Motor neuron (in vitro differentiated cells): ENCODE measurements at regions not wholly inside any gene's neighbourhood (a gene's known extent, or its start where the extent isn't known, plus 50 kb on each side); places are given as distances from the start of the nearest gene placed in this dataset.

Experiments
- ATAC-seq, 8 experiments: fragments of 200-7000 bp; cut with Tn5 transposase; replicated peaks in 6 of 8; 2 replicates each; pipeline ENCODE4 v1.8.0; 2021; ENCODE audit warnings: mild to moderate bottlenecking in 8 of 8, moderate library complexity in 8 of 8
- H3K27ac ChIP-seq, 2 donors: fragments of 250-450 bp; sonication (Bioruptor Pico); 2 replicates each; pipeline ENCODE4 v1.9.0; 2021; ENCODE audit warnings: antibody characterized with exemption in 2 of 2, mild to moderate bottlenecking in 2 of 2, moderate library complexity in 1 of 2
- H3K4me1 ChIP-seq, 2 donors: fragments of 250-450 bp; sonication (Bioruptor Pico); replicated peaks in 1 of 2; 2 replicates each; pipeline ENCODE4 v1.6.1; 2021; ENCODE audit warnings: antibody characterized with exemption in 2 of 2, mild to moderate bottlenecking in 2 of 2, moderate library complexity in 1 of 2
- H3K4me3 ChIP-seq, 5 donors: fragments of 250-450 bp; sonication (Bioruptor Pico); 2 replicates each; pipeline ENCODE4 v1.9.0; 2021; ENCODE audit warnings: antibody characterized with exemption in 5 of 5, mild to moderate bottlenecking in 5 of 5, moderate library complexity in 4 of 5
- WGBS, 10 experiments: fragments of 450-650 bp; shearing (Covaris generic); methylation state at CpG; one replicate each; pipeline ENCODE4 v1.0.0; 2022; 5-methylcytosine and 5-hydroxymethylcytosine counted together
- in situ Hi-C, 9 experiments: fragments of 400-800 bp; cut with MboI; loops; one replicate each; pipeline ENCODE4 v1.15.0; 2021; ENCODE audit warnings: low sequenced_read_pairs in 9 of 9, low pct_unique_long_range_greater_than_20kb in 2 of 9; ENCODE audit not compliant: unreplicated experiment in 9 of 9

GRCh38 chr21:20661745-20662422 lies 336.3 kb upstream of the NCAM2 start:
- Histone ChIP-seq H3K27ac (no peak overlapping the region), H3K4me3 (no peak overlapping the region), H3K4me1 (peaks cover 2 to 9% of the 10 kb centered on the region in 2 donors)
- in situ Hi-C loops, result no loop called here
- peak in 6 of 8 experiments; percentile 15 to 87 (median 74) for ATAC-seq

- Histone ChIP-seq H3K27ac (no peak overlapping the region), H3K4me1 (peaks cover 2 to 9% of the 10 kb centered on the region in 2 donors), H3K4me3 (no peak overlapping the region)
- in situ Hi-C loops, result no loop called here
- peak in 2 of 8 experiments; percentile 14 to 54 for ATAC-seq
- WGBS, 10 experiments, result 0 to 38% (median 17%) methylated on average over 1 to 2 of the region's 2 CpGs; no CpG with 5 or more reads in 1 of the 10 experiments
Observed at GRCh38 chr21:20662514-20662913, 335.7 kb upstream of the NCAM2 start.

GRCh38 chr21:20667931-20668330 lies 330.3 kb upstream of the NCAM2 start:
- no peak for ATAC-seq
- H3K27ac ChIP-seq, result no peak overlapping the region
- 0 to 100% (median 83%) methylated on average over 1 to 2 of the region's 2 CpGs; no CpG with 5 or more reads in 1 of the 10 experiments for WGBS, 10 experiments
- H3K4me1 ChIP-seq, result no peaks in the 10 kb centered on the region
- H3K4me3 ChIP-seq, result no peak overlapping the region
- in situ Hi-C loops, result no loop called here

- 0 to 100% (median 71%) methylated on average over 1 of the region's 1 CpG; no CpG with 5 or more reads in 2 of the 10 experiments for WGBS, 10 experiments
- Histone ChIP-seq H3K4me1 (no peaks in the 10 kb centered on the region), H3K4me3 (no peak overlapping the region), H3K27ac (no peak overlapping the region)
- peak in 1 of 8 experiments; percentile 99 for ATAC-seq
- in situ Hi-C loops, result no loop called here
Observed at GRCh38 chr21:20685475-20685874, 312.7 kb upstream of the NCAM2 start.

- Histone ChIP-seq H3K4me3 (no peak overlapping the region), H3K4me1 (peaks cover 0 to 4% of the 10 kb centered on the region in 2 donors), H3K27ac (no peak overlapping the region)
- peak in 1 of 8 experiments; percentile 23 for ATAC-seq
- in situ Hi-C loops, result no loop called here
- 25 to 100% (median 61%) methylated on average over 1 of the region's 1 CpG; no CpG with 5 or more reads in 6 of the 10 experiments for WGBS, 10 experiments
Observed at GRCh38 chr21:20698585-20698984, 299.6 kb upstream of the NCAM2 start.

GRCh38 chr21:20701235-20701634 lies 297.0 kb upstream of the NCAM2 start:
- in situ Hi-C loops, result no loop called here
- Histone ChIP-seq H3K27ac (no peak overlapping the region), H3K4me3 (no peak overlapping the region), H3K4me1 (peaks cover 0 to 9% of the 10 kb centered on the region in 2 donors)
- ATAC-seq, result peak in 1 of 8 experiments; percentile 62
- 0 to 71% (median 50%) methylated on average over 1 to 3 of the region's 6 CpGs; no CpG with 5 or more reads in 7 of the 10 experiments for WGBS, 10 experiments

- H3K4me1 ChIP-seq, result peaks cover 0 to 9% of the 10 kb centered on the region in 2 donors
- peak in 5 of 8 experiments; percentile 45 to 83 (median 76) for ATAC-seq
- in situ Hi-C loops, result no loop called here
- WGBS, 10 experiments, result 0 to 50% (median 10%) methylated on average over 1 to 4 of the region's 4 CpGs; no CpG with 5 or more reads in 1 of the 10 experiments
- no peak overlapping the region for H3K4me3 ChIP-seq
- no peak overlapping the region for H3K27ac ChIP-seq
Observed at GRCh38 chr21:20703112-20703767, 295.0 kb upstream of the NCAM2 start.

GRCh38 chr21:20720623-20721022 lies 277.6 kb upstream of the NCAM2 start:
- 0 to 100% (median 90%) methylated on average over 1 to 2 of the region's 2 CpGs; no CpG with 5 or more reads in 3 of the 10 experiments for WGBS, 10 experiments
- Histone ChIP-seq H3K27ac (no peak overlapping the region), H3K4me1 (no peaks in the 10 kb centered on the region), H3K4me3 (no peak overlapping the region)
- in situ Hi-C loops, result no loop called here
- ATAC-seq, result peak in 1 of 8 experiments; percentile 40

- 40 to 100% (median 86%) methylated on average over 2 to 6 of the region's 6 CpGs; no CpG with 5 or more reads in 2 of the 10 experiments for WGBS, 10 experiments
- H3K4me1 ChIP-seq, result no peaks in the 10 kb centered on the region
- no peak overlapping the region for H3K27ac ChIP-seq
- in situ Hi-C loops, result no loop called here
- no peak for ATAC-seq
- no peak overlapping the region for H3K4me3 ChIP-seq
Observed at GRCh38 chr21:20721151-20721550, 277.1 kb upstream of the NCAM2 start.

GRCh38 chr21:20728691-20729090 lies 269.5 kb upstream of the NCAM2 start:
- Histone ChIP-seq H3K4me1 (no peaks in the 10 kb centered on the region), H3K27ac (no peak overlapping the region), H3K4me3 (no peak overlapping the region)
- in situ Hi-C loops, result no loop called here
- ATAC-seq, result no peak
- WGBS, 10 experiments, result 17 to 100% (median 89%) methylated on average over 1 to 6 of the region's 6 CpGs

GRCh38 chr21:20729376-20729775 lies 268.8 kb upstream of the NCAM2 start:
- no peak overlapping the region for H3K27ac ChIP-seq
- ATAC-seq, result peak in 2 of 8 experiments; percentile 27 to 88
- in situ Hi-C loops, result no loop called here
- H3K4me3 ChIP-seq, result no peak overlapping the region
- H3K4me1 ChIP-seq, result no peaks in the 10 kb centered on the region
- WGBS, 10 experiments, result 16 to 100% (median 33%) methylated on average over 1 to 2 of the region's 2 CpGs; no CpG with 5 or more reads in 3 of the 10 experiments

GRCh38 chr21:20730441-20730840 lies 267.8 kb upstream of the NCAM2 start:
- 15 to 94% (median 75%) methylated on average over 1 to 6 of the region's 6 CpGs; no CpG with 5 or more reads in 2 of the 10 experiments for WGBS, 10 experiments
- no peak for ATAC-seq
- in situ Hi-C loops, result no loop called here
- H3K4me1 ChIP-seq, result peaks cover 0 to 4% of the 10 kb centered on the region in 2 donors
- H3K27ac ChIP-seq, result no peak overlapping the region
- no peak overlapping the region for H3K4me3 ChIP-seq

GRCh38 chr21:20735257-20735656 lies 263.0 kb upstream of the NCAM2 start:
- no peak overlapping the region for H3K4me3 ChIP-seq
- H3K4me1 ChIP-seq, result peaks cover 0 to 4% of the 10 kb centered on the region in 2 donors
- in situ Hi-C loops, result no loop called here
- 25 to 83% (median 45%) methylated on average over 1 of the region's 1 CpG; no CpG with 5 or more reads in 2 of the 10 experiments for WGBS, 10 experiments
- no peak overlapping the region for H3K27ac ChIP-seq
- ATAC-seq, result peak in 1 of 8 experiments; percentile 61
